ENCODE measurements at regions not wholly inside any gene's neighbourhood (a gene's known extent, or its start where the extent isn't known, plus 50 kb on each side); places are given as distances from the start of the nearest gene placed in this dataset.

DNA sequence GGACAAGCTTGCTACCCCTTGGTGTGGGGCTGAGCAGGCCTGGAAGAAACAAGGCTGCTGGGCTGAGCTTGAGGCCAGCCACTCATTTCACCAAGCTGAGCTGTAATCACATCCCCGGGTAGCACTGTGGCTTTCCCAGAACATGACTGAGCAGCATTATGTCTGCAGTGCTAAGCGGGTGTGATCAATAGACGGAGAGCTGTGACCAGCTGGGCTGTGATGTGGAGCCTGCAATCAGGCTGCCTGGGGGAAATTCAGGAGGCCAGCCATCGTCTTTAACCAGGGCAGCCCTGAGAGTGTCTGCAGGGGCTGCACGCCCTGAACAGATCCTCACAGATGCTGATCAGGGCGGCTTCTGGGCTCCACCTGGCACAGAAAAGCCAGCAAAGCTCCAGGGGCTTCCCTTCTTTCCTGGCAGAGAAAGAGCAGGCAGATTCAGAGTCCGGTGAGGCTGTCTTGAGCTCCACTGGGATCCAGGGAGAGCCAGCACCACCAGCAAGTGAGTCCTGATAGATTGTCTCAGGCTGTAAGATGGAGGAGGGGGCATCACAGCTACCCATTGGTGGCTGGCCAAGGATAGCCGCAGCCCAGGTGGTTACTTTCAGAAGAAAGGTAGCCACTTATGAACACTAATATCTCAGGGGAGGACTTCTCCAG, 165.9 kb downstream of the NRN1 start:
- TF ChIP-seq, protein P1, sequence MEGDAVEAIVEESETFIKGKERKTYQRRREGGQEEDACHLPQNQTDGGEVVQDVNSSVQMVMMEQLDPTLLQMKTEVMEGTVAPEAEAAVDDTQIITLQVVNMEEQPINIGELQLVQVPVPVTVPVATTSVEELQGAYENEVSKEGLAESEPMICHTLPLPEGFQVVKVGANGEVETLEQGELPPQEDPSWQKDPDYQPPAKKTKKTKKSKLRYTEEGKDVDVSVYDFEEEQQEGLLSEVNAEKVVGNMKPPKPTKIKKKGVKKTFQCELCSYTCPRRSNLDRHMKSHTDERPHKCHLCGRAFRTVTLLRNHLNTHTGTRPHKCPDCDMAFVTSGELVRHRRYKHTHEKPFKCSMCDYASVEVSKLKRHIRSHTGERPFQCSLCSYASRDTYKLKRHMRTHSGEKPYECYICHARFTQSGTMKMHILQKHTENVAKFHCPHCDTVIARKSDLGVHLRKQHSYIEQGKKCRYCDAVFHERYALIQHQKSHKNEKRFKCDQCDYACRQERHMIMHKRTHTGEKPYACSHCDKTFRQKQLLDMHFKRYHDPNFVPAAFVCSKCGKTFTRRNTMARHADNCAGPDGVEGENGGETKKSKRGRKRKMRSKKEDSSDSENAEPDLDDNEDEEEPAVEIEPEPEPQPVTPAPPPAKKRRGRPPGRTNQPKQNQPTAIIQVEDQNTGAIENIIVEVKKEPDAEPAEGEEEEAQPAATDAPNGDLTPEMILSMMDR (optimal IDR thresholded peaks at IDR 0.05 in 1 of 3, IDR thresholded peaks at IDR 0.05 in 1 of 3, conservative IDR thresholded peaks at IDR 0.05 in 1 of 3; ENCODE audit: extremely low read depth in 1 of 3, insufficient read depth in 2 of 3, low read length in 3 of 3), result no peak
- no peak for TF ChIP-seq EZH2 (IDR thresholded peaks at IDR 0.05; ENCODE audit: low read length)

Measured in keratinocyte (primary cell).